LoVo (cell line): ENCODE measurements at regions not wholly inside any gene's neighbourhood (a gene's known extent, or its start where the extent isn't known, plus 50 kb on each side); places are given as distances from the start of the nearest gene placed in this dataset.

Experiments
- DNase-seq: peaks from one replicate; pipeline ENCODE4 v3.0.0-alpha.2; 2016; ENCODE audit warnings: low spot score

DNA sequence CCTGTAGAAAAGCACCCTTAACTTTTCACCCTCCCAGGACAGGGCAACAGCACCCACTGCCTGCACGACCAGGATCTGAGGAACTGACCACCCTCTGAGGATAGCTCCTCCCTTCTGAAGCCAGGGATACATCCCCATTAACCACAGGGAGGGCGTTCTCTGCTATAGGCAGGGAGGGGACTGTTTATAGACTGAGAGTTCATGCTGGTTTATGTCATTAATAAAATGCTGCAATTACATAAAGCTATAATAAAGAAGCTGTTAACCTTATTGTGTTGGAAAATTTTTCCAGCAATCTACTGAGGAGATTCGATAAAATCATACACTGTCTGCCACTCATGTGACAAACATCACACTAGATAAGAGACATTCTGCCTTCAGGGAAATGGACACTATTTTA lies 232.4 kb upstream of the SFSWAP start:
- DNase-seq: no peak

DNA sequence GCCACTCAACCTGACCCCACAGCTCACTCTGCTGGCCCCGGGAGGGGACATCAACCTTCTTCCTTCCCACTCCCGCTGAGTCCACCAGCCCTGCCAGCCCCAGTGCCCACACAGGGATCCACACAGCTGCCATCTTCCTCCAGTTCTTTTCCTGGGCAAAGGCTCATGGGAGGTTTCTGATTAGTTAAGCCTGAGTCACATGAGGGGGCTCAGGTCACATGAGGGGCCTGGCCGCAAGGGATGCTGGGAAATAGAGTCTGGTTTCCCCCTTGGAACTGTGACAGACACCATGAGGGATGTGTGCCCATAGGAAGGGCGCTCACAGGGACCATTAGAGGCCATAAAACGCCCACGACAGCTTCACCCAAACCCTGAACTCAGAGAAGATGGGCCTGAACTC lies 228.7 kb upstream of the SFSWAP start:
- no peak for DNase-seq

DNA sequence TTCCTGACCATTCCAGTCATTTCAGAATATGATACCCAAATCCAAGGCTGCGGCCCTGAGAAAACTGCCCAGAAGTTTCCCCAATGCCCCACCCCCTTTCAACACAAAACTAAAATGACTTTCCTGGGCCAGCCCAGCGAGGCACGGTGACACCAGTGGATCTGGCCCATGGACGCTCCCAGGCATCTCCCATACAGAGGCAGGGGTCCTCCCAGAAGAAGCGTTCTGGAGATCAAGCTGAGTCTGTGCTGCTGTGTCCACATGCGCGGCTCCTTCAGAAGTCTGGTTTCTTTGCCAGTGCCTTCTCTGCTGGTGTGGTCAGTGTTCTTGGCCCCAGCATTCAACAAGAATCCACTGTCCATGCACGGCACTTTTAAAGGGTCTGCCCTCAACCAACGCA lies 228.2 kb upstream of the SFSWAP start:
- no peak for DNase-seq

DNA sequence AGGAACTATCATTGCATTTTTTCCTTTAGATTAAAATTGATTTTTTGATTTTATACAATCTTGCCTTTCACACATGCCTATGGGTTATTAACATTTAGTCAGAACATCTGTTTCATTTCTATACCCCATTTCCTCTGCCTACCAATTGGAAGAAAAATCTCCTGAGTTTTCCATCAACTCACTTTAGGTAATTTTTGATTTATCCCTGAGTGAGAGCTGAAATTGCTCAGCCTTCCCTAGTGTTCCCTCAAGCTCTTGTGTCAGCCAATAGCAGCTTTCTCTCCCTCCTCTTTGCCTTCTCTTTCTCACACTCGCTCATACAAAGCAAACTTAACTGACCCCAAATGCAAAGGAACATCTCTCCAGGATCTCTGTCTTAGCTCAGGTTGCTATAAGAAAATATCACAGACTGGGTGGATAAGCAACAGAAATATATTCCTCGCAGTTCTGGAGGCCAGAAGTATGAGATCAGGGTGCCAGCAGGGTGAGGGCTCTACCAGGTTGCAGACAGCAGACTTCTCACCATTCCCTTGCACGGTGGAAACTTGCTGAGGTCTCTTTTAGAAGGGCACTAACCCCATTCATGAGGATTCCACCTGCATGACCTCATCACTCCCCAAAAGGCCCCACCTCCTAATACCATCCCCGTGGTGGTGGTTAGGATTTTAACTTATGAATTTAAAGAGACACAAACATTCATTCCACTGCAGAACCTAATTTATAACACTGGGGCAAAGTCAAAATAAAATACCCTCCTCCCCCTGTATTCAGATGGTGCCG lies 224.2 kb upstream of the SFSWAP start:
- DNase-seq: no peak

DNA sequence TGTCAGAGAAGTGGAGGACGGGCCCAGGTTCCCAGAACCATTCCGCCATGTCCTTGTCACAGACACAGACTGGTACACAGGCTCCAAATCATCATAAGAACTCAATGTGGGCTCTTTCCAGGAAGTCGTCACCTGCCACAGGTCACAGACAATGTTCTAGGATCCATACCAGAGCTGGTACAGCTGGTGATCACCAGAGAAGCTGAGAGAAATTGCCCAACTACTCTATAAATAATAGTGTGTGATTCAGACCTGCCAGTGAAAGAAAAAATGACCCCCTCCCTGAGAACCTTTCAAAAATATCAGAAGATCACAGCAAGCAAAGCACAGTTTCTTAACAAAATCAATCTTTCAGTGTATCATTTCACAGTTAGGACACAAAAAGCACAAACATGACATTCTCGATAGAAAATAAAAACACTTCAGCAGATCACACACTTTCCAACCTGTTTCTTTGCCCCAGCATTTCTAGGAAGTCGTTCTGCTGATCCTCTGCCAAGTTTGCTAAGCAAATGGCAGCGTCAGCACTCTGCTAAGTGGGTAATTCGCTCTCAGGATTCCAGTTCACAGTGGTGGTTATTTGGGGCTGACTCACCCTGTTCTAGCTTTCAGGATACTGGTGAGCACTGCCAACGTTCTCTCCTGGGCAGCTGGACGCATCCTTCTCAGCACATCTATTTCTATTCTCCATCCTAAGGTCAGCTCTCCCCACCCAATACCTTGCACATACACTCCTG lies 223.3 kb upstream of the SFSWAP start:
- DNase-seq: no peak

DNA sequence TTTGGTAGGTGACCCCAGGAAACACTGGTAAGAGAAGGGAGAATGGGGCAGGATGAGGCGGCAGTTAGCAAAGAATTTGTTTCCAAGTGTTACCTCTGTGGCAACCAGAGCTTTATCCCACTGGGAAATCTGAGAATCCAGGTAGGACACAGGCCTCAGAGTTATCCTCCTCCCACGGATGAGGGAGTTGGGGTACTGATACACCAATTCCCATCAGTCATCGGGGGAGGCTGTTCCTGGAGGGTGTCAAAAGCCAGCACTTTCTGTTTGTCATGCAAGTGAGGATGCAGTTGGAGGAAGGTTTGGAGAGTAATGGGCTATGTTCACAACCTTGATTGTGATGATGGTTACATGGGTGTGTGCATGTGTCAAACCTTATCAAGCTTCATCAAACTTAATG lies 221.2 kb upstream of the SFSWAP start:
- DNase-seq: no peak

DNA sequence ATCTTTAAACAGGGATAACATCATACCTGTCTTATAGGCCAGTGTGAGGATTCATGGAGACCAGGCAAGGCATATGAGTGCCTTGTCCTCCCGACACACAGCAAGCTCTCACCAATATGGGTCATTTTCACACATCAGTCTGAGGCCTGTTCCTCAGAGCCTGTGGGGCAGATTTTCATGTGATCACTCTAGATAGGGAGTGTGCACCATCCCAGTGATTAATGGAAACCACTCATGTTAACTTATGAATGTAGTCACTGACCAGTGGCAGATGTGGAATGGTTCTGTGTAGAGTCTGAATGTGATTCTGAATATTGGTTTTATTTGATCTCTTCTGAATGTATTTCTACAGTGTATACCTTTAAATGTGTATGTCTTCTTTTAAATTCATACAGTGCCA lies 219.7 kb upstream of the SFSWAP start:
- DNase-seq: no peak

DNA sequence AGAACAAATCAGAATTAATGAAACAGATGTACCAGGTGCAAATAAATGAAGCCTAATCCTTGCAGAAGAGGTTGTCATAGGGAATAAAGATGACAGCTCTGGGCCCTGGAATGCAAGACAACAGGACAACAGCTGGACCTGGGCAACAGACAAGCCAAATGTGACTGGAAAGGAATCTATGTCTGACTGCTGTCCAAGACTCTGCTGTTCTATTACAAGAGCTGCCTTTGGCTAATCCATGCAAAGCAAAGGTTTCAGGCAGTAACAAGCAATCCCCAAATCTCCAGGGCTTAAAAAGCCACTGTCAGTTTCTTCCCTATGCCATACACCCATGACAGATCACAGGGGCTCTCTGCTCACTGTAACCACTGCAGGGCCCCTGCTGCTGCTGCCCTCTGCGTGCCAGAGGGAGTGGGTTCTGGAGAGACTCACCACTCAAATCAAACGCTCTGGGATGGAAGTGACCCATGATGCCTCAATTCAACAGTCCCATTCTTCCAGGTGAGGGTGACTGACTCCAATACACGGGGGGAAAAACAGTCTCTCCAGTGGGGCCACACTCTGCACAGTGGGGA lies 218.9 kb upstream of the SFSWAP start:
- no peak for DNase-seq

DNA sequence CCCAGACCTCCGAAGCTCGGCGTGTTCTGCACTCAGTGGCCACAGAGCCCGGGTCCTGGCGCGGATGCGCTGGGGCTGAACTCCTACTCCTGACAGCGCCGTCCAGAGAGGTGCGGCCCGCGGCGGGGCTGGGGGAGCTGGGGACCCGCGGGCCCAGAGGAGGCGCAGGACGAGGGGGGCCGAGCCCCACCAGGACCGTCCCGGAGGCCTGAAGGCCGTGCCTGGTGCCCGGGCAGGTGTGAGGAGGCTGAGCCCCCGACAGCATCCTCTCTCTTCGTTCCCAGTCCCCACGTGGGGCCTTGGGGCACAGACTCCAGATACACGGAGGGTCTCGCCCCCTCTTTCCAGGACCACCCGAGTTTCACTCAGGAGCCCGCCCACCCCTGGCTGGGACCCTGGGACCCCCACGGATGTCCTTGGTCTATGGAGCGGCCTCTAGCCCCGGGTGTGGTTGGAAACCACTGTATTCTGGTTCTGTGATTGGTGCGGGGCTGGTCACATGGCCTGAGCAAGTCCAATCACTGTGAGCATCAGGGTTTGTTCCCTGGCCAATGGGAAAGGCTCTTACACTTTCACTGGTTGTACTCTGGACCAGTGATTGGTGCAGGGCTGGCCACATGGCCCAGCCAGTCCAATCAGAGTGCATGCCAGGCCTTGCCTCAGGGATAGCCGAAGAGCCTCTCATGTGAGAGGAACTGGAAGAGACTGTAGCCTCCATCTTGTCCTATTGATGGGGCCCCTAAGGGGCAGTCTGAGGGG lies 217.6 kb upstream of the SFSWAP start:
- no peak for DNase-seq

DNA sequence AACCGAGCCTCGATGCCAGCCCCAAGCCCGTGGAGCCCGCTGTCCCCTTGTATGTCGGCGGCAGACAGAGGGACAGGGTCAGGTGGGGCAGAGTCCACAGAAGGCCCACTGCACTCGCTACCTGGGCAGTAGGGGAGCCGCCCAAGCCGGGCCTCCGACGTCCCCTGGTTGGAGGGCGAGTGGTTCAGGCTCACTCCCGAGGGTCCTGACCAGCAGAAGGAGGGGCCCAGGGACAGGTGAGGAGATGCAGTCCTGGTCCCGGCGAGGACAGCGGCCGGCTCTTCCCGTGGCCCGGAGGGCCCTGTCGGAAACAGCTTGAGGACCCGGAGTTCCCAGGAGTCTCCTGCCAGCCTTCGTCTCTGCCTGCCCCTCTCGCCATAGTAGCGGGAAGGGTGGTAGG lies 216.7 kb upstream of the SFSWAP start:
- DNase-seq: no peak

DNA sequence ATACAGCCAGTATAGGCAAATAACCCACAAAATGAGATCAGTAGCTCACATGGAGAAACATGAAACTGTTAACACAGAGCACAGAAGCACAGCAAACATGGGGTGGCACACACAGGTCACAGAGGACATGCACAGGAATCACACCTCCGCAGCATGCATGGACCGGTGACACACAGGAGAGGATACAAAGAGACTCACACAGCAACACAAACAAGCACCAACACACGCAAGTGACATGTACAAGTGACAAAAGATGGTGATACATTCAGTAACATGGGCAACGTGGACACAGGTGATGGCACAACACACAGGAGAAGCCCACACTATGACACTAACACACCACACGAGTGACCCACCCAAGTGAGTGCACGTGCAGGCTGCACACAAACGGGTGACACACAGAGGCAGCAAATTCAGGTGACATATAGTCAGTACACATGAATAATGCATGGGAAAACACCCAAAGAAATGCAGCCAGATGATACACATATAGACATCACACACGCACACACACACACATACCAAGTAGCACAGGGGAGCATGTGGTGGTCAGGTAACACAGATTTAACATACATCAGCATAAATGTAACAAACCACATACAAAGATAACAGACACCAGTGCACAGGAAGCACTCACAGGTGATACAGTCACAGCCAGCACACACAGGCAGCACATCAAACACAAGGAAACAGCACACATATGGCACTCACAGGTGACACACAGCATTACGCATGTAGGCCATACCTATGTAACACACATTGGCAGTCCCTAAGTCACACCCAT lies 216.0 kb upstream of the SFSWAP start:
- no peak for DNase-seq

DNA sequence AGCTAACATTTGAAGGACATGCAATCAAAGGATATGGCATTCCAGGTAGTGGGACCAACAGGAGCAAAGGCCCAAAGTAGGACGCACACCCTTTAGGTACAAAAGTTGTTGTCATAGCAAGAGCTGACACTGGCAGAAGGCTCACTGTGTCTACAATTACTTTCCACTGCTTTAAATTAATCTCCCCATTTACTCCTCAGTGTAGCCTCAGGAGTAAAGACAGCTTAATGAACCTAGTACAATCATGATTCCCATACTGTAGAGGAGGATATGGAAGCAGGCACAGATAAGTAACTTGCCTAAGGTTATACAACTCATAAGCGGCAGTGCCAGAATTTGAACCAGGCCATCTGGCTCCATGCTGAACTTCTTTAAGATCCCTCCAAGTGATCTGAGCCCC lies 212.9 kb upstream of the SFSWAP start:
- no peak for DNase-seq

DNA sequence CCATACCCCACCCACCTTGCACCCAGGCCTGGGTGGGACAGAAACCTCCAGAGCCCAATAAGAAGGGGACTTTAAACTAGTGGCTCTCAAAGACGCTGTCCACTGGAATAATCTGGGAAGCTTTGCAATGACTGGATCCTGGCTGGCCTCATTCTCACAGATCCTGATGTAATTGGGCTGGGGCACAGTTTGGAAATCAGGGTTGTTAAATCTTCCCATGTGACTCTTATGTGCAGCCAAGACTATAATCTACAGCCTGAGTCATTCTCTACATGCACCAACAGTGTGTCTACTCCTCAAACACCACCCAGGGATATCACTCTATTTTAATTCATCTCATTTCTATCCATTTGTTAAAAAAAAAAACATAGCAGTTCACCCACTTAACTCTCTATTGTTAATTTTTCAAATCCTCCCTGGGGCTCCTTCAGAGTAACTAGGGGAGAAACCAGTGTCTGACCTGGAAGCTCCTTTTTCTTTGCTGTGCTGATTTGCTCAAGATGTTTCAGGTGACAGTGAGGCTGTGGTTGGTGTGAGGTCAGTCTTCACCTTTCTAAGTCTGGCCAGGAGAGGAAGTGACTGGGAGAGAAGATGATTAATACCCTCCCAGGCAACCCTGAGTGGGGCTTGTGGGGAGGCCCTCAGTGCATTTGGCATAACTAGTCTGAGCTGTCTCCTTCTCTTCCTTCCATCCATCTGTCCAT lies 211.6 kb upstream of the SFSWAP start:
- no peak for DNase-seq

DNA sequence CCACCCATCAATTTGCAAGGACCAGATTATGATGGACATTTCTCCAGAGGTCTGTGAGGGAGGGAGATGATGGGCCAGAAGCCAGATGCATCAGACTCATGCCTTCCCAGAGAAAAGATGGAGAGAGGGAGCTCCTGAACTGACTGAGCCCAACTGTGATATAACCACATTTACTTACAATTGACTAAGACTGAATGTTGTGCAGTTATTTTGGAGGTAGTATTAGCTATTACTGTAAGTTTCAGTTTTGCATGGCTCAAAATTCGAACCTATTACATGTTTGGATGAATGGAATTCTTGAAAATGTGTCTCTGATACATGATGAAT lies 211.1 kb upstream of the SFSWAP start:
- no peak for DNase-seq

DNA sequence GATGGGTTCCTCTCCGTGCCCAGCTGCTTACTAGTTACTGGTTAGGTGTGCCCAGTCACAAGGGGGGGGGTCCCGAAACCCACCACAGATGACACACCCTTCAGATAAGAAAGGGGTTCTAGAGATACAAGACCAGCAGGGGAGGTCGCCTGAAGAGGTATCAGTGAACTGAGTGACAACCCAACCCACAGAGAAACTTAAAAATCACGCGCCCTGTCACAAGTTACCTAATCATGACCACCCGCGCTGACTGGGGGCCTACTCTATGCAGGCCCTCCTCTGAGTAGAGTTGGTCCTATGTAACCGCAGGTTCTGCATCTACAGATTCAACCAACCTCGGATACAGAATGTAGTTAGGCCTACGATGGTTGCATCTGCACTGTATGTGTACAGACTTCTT lies 210.3 kb upstream of the SFSWAP start:
- DNase-seq: no peak

DNA sequence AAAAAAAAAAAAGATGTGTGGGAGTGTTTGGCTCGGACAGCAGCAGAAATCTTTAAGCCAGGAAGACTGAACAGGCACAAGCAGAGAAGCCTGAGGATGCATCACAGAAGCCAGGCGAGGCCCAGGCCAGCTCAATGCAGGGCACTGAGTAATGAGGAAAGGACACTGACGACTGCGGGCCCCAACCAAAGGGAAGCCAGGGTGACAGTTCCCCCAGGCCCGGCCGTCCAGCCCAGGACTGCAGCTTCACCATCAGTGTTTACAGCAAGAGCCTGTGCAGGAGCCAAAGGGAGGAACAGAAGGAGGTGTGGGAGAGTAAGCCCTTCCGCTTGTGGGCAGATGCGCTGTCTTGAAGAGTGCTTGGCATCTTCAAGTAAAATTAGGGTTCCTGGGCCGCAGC lies 205.3 kb upstream of the SFSWAP start:
- DNase-seq: no peak

DNA sequence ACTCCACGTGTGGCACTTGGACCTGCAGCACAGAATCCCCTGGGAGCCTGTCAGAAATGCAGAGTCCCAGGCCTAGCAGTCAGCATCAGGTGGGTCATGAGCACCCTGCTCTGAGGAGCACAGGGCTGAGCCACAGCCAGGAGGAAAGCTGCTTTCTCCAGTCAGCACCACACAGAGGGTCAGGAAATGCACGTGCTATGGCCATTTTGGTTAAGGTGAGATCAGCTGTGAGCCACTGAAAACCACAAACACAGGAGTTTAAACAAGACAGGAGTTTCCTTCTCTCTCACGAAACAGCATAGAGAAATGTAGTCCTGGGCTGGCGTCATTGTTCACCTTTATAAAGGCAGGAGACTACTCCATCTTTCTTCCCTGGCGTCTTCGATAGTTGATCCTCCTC lies 204.5 kb upstream of the SFSWAP start:
- no peak for DNase-seq

DNA sequence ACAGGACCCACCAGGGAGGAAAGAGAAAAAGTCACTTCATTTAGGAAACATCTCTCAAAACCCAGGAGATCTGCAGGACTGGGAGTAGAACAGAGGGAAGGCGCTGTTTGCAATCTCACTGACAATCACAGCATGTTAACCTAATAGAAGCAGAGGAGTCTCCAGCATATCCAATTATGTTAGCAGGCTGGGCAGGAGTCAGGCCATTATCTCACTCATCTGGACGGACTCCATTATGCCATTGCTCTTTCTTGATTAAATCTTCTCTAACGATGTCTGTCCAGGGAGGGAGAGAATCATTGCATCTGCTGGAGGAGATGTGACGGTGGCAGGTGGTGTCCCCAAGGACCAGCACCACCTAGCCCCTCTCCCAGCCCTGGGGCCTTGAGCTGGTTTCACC lies 203.8 kb upstream of the SFSWAP start:
- DNase-seq: no peak

DNA sequence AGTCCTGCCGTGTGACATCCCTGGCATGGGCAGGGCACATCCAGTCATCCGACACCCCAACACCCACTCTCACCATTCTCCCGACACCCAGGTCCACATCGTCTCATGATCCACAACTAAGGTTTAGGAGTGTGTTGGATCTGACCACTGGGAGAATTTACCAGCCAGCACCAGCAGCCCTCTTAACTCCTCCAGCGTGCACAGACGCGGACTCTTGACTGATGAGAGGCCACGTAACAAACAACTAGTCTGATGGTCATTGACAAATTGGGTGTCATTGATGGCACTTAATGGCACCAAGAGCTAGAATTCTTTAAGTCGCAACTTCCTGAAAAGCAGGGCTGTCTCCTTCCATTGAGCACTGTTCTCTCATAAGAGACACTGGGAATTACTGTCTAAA lies 203.0 kb upstream of the SFSWAP start:
- no peak for DNase-seq

DNA sequence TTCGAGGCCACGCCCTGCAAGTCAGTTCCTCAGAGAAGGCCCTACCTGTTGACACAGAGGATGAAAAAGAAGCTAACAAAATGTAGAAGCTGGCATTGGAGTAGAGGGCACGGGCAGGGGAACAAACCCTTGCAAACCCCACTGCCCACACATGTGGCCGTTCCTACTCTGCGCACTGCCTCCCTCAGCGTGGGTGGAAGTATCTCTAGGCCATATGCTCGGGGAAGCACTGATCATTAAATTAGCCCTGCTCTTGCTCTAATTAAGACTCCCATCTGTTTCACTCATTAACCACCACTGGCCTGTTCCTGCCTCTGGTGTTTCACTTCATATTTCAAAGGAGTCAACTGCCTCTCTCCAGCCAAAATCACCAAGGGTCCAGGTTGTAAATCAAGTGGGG lies 201.2 kb upstream of the SFSWAP start:
- no peak for DNase-seq

DNA sequence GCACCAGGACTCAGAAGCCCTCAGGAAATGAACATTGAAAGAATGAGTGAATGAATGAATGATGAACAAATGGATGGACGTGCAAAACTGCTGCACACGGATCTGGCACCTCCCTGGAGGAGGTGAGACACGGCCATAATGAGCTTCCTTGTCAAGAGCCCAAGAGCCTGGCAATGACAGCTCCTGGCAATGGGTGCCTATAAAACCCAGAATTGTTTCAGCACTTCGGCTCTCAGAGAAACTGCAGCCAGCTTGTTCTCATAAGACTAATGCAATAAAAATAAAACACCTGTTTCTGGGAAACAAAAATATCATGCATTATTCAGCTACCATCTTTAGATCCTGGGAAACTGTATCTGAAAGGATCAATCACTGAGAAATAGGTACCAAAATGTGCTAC lies 200.5 kb upstream of the SFSWAP start:
- DNase-seq: no peak

DNA sequence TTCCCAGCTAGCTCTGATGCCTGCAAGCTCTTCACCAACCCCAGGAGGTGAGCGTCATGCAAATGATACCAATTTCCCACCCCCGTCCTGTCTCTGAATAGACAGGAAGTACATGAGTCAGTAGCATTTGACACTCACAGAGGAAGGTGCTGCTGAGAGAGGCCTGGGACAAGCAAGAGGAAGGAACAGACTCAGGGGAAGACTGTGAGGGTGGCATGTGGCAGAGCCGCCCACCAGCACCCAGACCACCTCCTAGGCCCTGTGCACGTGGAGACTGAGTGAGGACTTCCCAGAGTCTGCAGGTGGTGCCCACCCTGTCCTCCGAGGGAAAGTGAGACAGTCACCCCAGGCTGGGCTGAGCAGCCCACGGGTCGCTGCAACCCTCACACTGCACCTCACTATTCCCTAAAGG lies 199.5 kb upstream of the SFSWAP start:
- no peak for DNase-seq
